ENCODE measurements at regions not wholly inside any gene's neighbourhood (a gene's known extent, or its start where the extent isn't known, plus 50 kb on each side); places are given as distances from the start of the nearest gene placed in this dataset.

- peaks cover 20% of the 10 kb centered on the region for H3K36me3 Mint-ChIP-seq (ENCODE audit: low read depth)
- H3K9me3 Mint-ChIP-seq: peaks cover 26% of the 10 kb centered on the region
- H3K4me3 Mint-ChIP-seq: peak overlapping the region; percentile 42; the same call in 1 of the 2 replicates
- peak overlapping the region; percentile 37; the same call in 1 of the 2 replicates for H3K27ac Mint-ChIP-seq
- no peak for TF ChIP-seq CTCF (IDR thresholded peaks at IDR 0.05)
- DNase-seq: no peak
- peaks cover 34% of the 10 kb centered on the region for H3K4me1 Mint-ChIP-seq (ENCODE audit: low read depth)
- H3K27me3 Mint-ChIP-seq (ENCODE audit: insufficient read depth): no peaks in the 10 kb centered on the region
These were observed 172.3 kb downstream of the OGFRL1 start for GRCh38 chr6:71460933-71461332.

- Mint-ChIP-seq H3K9me3 (peaks cover 36% of the 10 kb centered on the region), H3K4me1 (ENCODE audit: low read depth) (peaks cover 46% of the 10 kb centered on the region), H3K36me3 (ENCODE audit: low read depth) (peaks cover 29% of the 10 kb centered on the region), H3K27ac (no peak overlapping the region), H3K4me3 (no peak overlapping the region), H3K27me3 (ENCODE audit: insufficient read depth) (no peaks in the 10 kb centered on the region; the same call in 1 of the 2 replicates)
- no peak for DNase-seq
- no peak for TF ChIP-seq CTCF (IDR thresholded peaks at IDR 0.05)
These were observed 174.4 kb downstream of the OGFRL1 start for GRCh38 chr6:71463061-71463460.

- Mint-ChIP-seq H3K9me3 (peaks cover 42% of the 10 kb centered on the region), H3K4me1 (ENCODE audit: low read depth) (peaks cover 53% of the 10 kb centered on the region), H3K36me3 (ENCODE audit: low read depth) (peaks cover 33% of the 10 kb centered on the region), H3K27ac (no peak overlapping the region), H3K4me3 (no peak overlapping the region), H3K27me3 (ENCODE audit: insufficient read depth) (peaks cover 6% of the 10 kb centered on the region; the same call in 1 of the 2 replicates)
- TF ChIP-seq CTCF (IDR thresholded peaks at IDR 0.05): no peak
- no peak for DNase-seq
These were observed 176.5 kb downstream of the OGFRL1 start for GRCh38 chr6:71465096-71465495.

GRCh38 chr6:71466362-71466761 is 177.8 kb downstream of the OGFRL1 start:
- H3K27ac Mint-ChIP-seq: no peak overlapping the region
- peaks cover 41% of the 10 kb centered on the region for H3K36me3 Mint-ChIP-seq (ENCODE audit: low read depth)
- TF ChIP-seq CTCF (IDR thresholded peaks at IDR 0.05): no peak
- H3K4me1 Mint-ChIP-seq (ENCODE audit: low read depth): peaks cover 42% of the 10 kb centered on the region
- DNase-seq: no peak
- H3K27me3 Mint-ChIP-seq (ENCODE audit: insufficient read depth): peaks cover 6% of the 10 kb centered on the region; the same call in 1 of the 2 replicates
- H3K9me3 Mint-ChIP-seq: peaks cover 51% of the 10 kb centered on the region
- no peak overlapping the region for H3K4me3 Mint-ChIP-seq

- H3K4me3 Mint-ChIP-seq: peak overlapping the region; percentile 80; the same call in 1 of the 2 replicates
- H3K36me3 Mint-ChIP-seq (ENCODE audit: low read depth): peaks cover 38% of the 10 kb centered on the region
- no peak for TF ChIP-seq CTCF (IDR thresholded peaks at IDR 0.05)
- H3K4me1 Mint-ChIP-seq (ENCODE audit: low read depth): peaks cover 38% of the 10 kb centered on the region
- H3K9me3 Mint-ChIP-seq: peaks cover 51% of the 10 kb centered on the region
- DNase-seq: no peak
- H3K27ac Mint-ChIP-seq: peak overlapping the region; percentile 87; the same call in 1 of the 2 replicates
- peaks cover 6% of the 10 kb centered on the region; the same call in 1 of the 2 replicates for H3K27me3 Mint-ChIP-seq (ENCODE audit: insufficient read depth)
These were observed 179.4 kb downstream of the OGFRL1 start for GRCh38 chr6:71468038-71468437.
